Smooth muscle cell (in vitro differentiated cells): ENCODE measurements at regions not wholly inside any gene's neighbourhood (a gene's known extent, or its start where the extent isn't known, plus 50 kb on each side); places are given as distances from the start of the nearest gene placed in this dataset.

Experiments used
- DNase-seq: peaks from one replicate; lab custom pipeline; 2025; ENCODE audit not compliant: unreplicated experiment; lab: John Stamatoyannopoulos, UW
- H2AFZ ChIP-seq: fragments of 200-600 bp; sonication (generic); 2 replicates; pipeline ENCODE4 v1.6.0; 2016; ENCODE audit warnings: antibody characterized with exemption, low read depth, mild to moderate bottlenecking
- H3F3A ChIP-seq: fragments of 200-600 bp; sonication (generic); 2 replicates; pipeline ENCODE4 v1.6.0; 2017; ENCODE audit warnings: antibody characterized with exemption, low read depth
- H3K27ac ChIP-seq: fragments of 200-600 bp; sonication (generic); 2 replicates; pipeline ENCODE4 v1.5.1; 2016; ENCODE audit warnings: low read depth, mild to moderate bottlenecking
- H3K27me3 ChIP-seq: fragments of 200-600 bp; sonication (generic); 2 replicates; pipeline ENCODE4 v1.6.1; 2016; ENCODE audit warnings: low read depth, mild to moderate bottlenecking
- H3K36me3 ChIP-seq: fragments of 200-600 bp; sonication (generic); 2 replicates; pipeline ENCODE4 v1.5.1; 2016; ENCODE audit warnings: low read depth
- H3K4me1 ChIP-seq: fragments of 200-600 bp; sonication (generic); 2 replicates; pipeline ENCODE4 v1.5.1; 2016; ENCODE audit warnings: low read depth
- H3K4me2 ChIP-seq: fragments of 200-600 bp; sonication (generic); 2 replicates; pipeline ENCODE4 v1.6.0; 2016; ENCODE audit warnings: mild to moderate bottlenecking
- H3K4me3 ChIP-seq: fragments of 200-600 bp; sonication (generic); 2 replicates; pipeline ENCODE4 v1.5.1; 2016; ENCODE audit warnings: mild to moderate bottlenecking
- H3K79me2 ChIP-seq: fragments of 200-600 bp; sonication (generic); 2 replicates; pipeline ENCODE4 v1.6.0; 2016; ENCODE audit warnings: low read depth, mild to moderate bottlenecking
- H3K9ac ChIP-seq: fragments of 200-600 bp; sonication (generic); 2 replicates; pipeline ENCODE4 v1.6.0; 2016; ENCODE audit warnings: low read depth
- H3K9me3 ChIP-seq: fragments of 200-600 bp; sonication (generic); replicated peaks from 2 replicates; pipeline ENCODE4 v1.5.1; 2016; ENCODE audit warnings: low read depth
- H4K20me1 ChIP-seq: fragments of 200-600 bp; sonication (generic); 2 replicates; pipeline ENCODE4 v1.6.0; 2016; ENCODE audit warnings: low read depth
- CTCF ChIP-seq: fragments of 200-600 bp; sonication (generic); IDR thresholded peaks from 2 replicates; pipeline ENCODE4 v1.5.1; 2017; ENCODE audit warnings: borderline replicate concordance, mild to moderate bottlenecking, antibody characterized with exemption; ENCODE audit not compliant: insufficient read depth, poor library complexity, severe bottlenecking
- WGBS: methylation state at CpG from one replicate; pipeline ENCODE4 v1.1.7; 2016; ENCODE audit warnings: low lambda C conversion rate; 5-methylcytosine and 5-hydroxymethylcytosine counted together

- Histone ChIP-seq H3K27ac (no peak overlapping the region), H3K27me3 (no peaks in the 10 kb centered on the region)
- WGBS = 81% methylated on average over 2 of the region's 2 CpGs
Measured at GRCh38 chr2:34810456-34810855, 1211.4 kb upstream of the FAM98A start.

GRCh38 chr2:34808426-34808825 is 1209.3 kb upstream of the FAM98A start:
- Histone ChIP-seq H3K4me1 (no peaks in the 10 kb centered on the region), H3K4me3 (no peak overlapping the region), H2AFZ (no peak overlapping the region), H3K36me3 (no peaks in the 10 kb centered on the region), H3K27me3 (no peaks in the 10 kb centered on the region), H3K9me3 (no peaks in the 10 kb centered on the region), H3K79me2 (no peaks in the 10 kb centered on the region), H3F3A (no peaks in the 10 kb centered on the region), H4K20me1 (no peaks in the 10 kb centered on the region), H3K9ac (no peak overlapping the region), H3K27ac (no peak overlapping the region), H3K4me2 (no peak overlapping the region)
- no peak for DNase-seq
- WGBS = 84% methylated on average over 3 of the region's 3 CpGs
- no peak for TF ChIP-seq CTCF

More at GRCh38 chr2:34810456-34810855, 1211.4 kb upstream of the FAM98A start:
- Histone ChIP-seq H4K20me1 (no peaks in the 10 kb centered on the region), H3K79me2 (no peaks in the 10 kb centered on the region), H3K4me3 (no peak overlapping the region), H3K4me1 (no peaks in the 10 kb centered on the region), H3F3A (no peaks in the 10 kb centered on the region), H2AFZ (no peak overlapping the region), H3K4me2 (no peak overlapping the region), H3K36me3 (no peaks in the 10 kb centered on the region), H3K9ac (no peak overlapping the region), H3K9me3 (no peaks in the 10 kb centered on the region)
- TF ChIP-seq CTCF = no peak
- DNase-seq = no peak

GRCh38 chr2:34806891-34807290 is 1207.8 kb upstream of the FAM98A start:
- Histone ChIP-seq H3K27me3 (no peaks in the 10 kb centered on the region), H3K27ac (peak overlapping the region; percentile 66)

More at GRCh38 chr2:34806891-34807290, 1207.8 kb upstream of the FAM98A start:
- no peaks in the 10 kb centered on the region for H3K4me1 ChIP-seq
- H3K79me2 ChIP-seq = no peaks in the 10 kb centered on the region
- H3K9ac ChIP-seq = peak overlapping the region; percentile 13
- H4K20me1 ChIP-seq = no peaks in the 10 kb centered on the region
- DNase-seq = no peak
- H3K4me2 ChIP-seq = no peak overlapping the region
- no peaks in the 10 kb centered on the region for H3K9me3 ChIP-seq
- TF ChIP-seq CTCF = no peak
- no peak overlapping the region for H3K4me3 ChIP-seq
- H3F3A ChIP-seq = no peaks in the 10 kb centered on the region
- H2AFZ ChIP-seq = peak overlapping the region; percentile 1
- H3K36me3 ChIP-seq = no peaks in the 10 kb centered on the region
